K562 (cell line): ENCODE measurements at regions not wholly inside any gene's neighbourhood (a gene's known extent, or its start where the extent isn't known, plus 50 kb on each side); places are given as distances from the start of the nearest gene placed in this dataset.

Experiments
- ARNT ChIP-seq, 2 experiments: fragments of 450-650 bp; IDR thresholded peaks; 2 replicates each; pipeline ENCODE4 v1.6.1; 2016; ENCODE audit warnings: mild to moderate bottlenecking in 1 of 2
- CHCHD3 ChIP-seq: fragments of 250-450 bp; sonication (Bioruptor Pico); IDR thresholded peaks from 2 replicates; pipeline ENCODE4 v2.1.2; 2022; ENCODE audit warnings: mild to moderate bottlenecking
- ELF4 ChIP-seq: fragments of 450-650 bp; formaldehyde crosslinking; IDR thresholded peaks from 2 replicates; pipeline ENCODE4 v1.4.0; 2022; ENCODE audit warnings: missing genetic modification characterization
- ELK3 ChIP-seq: fragments of 450-650 bp; formaldehyde crosslinking; IDR thresholded peaks from 2 replicates; pipeline ENCODE4 v1.4.0; 2020; ENCODE audit warnings: mild to moderate bottlenecking
- ETS1 ChIP-seq: conservative IDR thresholded peaks from 2 replicates; pipeline ENCODE4 v1.6.1; 2011; ENCODE audit warnings: low read depth, mild to moderate bottlenecking, low read length; ENCODE audit not compliant: control insufficient read depth
- HOXB6 ChIP-seq: fragments of 250-450 bp; sonication (Bioruptor Pico); IDR thresholded peaks from 2 replicates; pipeline ENCODE4 v1.5.1; 2022; ENCODE audit warnings: mild to moderate bottlenecking, borderline replicate concordance
- NR4A1 ChIP-seq, 2 experiments: fragments of 250-450 bp in 1 of 2; fragments of 450-650 bp in 1 of 2; sonication (Bioruptor Pico) in 1 of 2; IDR thresholded peaks; 2 replicates each; pipeline versions ENCODE4 v1.4.0 to v1.6.1; 2016 to 2020; ENCODE audit warnings: mild to moderate bottlenecking in 2 of 2, missing compliant biosample characterization in 1 of 2, missing genetic modification characterization in 1 of 2, moderate library complexity in 1 of 2
- POLR3G ChIP-seq: IDR thresholded peaks from 2 replicates; pipeline ENCODE4 v1.6.1; 2011; ENCODE audit not compliant: insufficient read length, insufficient replicate concordance; ENCODE audit errors: extremely low read depth
- ZNF263 ChIP-seq: sonication (generic); formaldehyde crosslinking; IDR thresholded peaks from 2 replicates; pipeline ENCODE4 v1.8.0; 2022; ENCODE audit warnings: mild to moderate bottlenecking, missing genetic modification reagents, borderline replicate concordance
- ZNF445 ChIP-seq: fragments of 250-450 bp; sonication (Bioruptor Pico); IDR thresholded peaks from 2 replicates; pipeline ENCODE4 v1.4.0; 2020; ENCODE audit warnings: low read depth, mild to moderate bottlenecking, moderate library complexity
- ZNF655 ChIP-seq: fragments of 250-450 bp; sonication (Bioruptor Pico); IDR thresholded peaks from 2 replicates; pipeline ENCODE4 v1.5.0; 2021
- ZNF830 ChIP-seq: fragments of 250-450 bp; sonication (Bioruptor Pico); IDR thresholded peaks from 2 replicates; pipeline ENCODE4 v1.5.0; 2021; ENCODE audit warnings: mild to moderate bottlenecking
- TF ChIP-seq, protein P1 (sequence below), 2 experiments: fragments of 450-650 bp; IDR thresholded peaks; 2 replicates each; pipeline ENCODE4 v1.6.1; 2016
- TF ChIP-seq, protein P2 (sequence below), 2 experiments: fragments of 450-650 bp; conservative IDR thresholded peaks; 2 replicates each; pipeline ENCODE4 v1.6.1; 2017; ENCODE audit warnings: mild to moderate bottlenecking in 2 of 2, moderate library complexity in 2 of 2
- TF ChIP-seq, protein P3 (sequence below), 2 experiments: fragments of 450-650 bp; IDR thresholded peaks; 2 replicates each; pipeline ENCODE4 v1.6.1; 2018; ENCODE audit warnings: mild to moderate bottlenecking in 2 of 2, low read depth in 1 of 2; ENCODE audit not compliant: partially characterized antibody in 2 of 2

- TF ChIP-seq, protein P1, sequence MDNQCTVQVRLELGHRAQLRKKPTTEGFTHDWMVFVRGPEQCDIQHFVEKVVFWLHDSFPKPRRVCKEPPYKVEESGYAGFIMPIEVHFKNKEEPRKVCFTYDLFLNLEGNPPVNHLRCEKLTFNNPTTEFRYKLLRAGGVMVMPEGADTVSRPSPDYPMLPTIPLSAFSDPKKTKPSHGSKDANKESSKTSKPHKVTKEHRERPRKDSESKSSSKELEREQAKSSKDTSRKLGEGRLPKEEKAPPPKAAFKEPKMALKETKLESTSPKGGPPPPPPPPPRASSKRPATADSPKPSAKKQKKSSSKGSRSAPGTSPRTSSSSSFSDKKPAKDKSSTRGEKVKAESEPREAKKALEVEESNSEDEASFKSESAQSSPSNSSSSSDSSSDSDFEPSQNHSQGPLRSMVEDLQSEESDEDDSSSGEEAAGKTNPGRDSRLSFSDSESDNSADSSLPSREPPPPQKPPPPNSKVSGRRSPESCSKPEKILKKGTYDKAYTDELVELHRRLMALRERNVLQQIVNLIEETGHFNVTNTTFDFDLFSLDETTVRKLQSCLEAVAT (IDR thresholded peaks at IDR 0.05) = peak in 1 of 2 experiments; percentile 68; a peak in 2 of 4 replicates
- TF ChIP-seq ARNT (IDR thresholded peaks at IDR 0.05) (no peak), ZNF263 (CRISPR knock-in tag) (peak; percentile 44; the same call in 1 of the 2 replicates), NR4A1 (CRISPR knock-in tag; IDR thresholded peaks at IDR 0.05) (0 out of 2 replicates have a peak, but pooled peaks have one; percentile 53), NR4A1 (tag; IDR thresholded peaks at IDR 0.05) (0 out of 2 replicates have a peak, but pooled peaks have one; percentile 25), ZNF830 (CRISPR knock-in tag) (peak; percentile 92; the same call in 1 of the 2 replicates), HOXB6 (no peak), ZNF655 (no peak), POLR3G (no peak), ZNF445 (no peak), ELF4 (CRISPR knock-in tag) (no peak), ETS1 (0 out of 2 replicates have a peak, but pooled peaks have one; percentile 53), CHCHD3 (CRISPR knock-in tag) (0 out of 2 replicates have a peak, but pooled peaks have one; percentile 67), ELK3 (CRISPR knock-in tag) (no peak)
- TF ChIP-seq, protein P2, sequence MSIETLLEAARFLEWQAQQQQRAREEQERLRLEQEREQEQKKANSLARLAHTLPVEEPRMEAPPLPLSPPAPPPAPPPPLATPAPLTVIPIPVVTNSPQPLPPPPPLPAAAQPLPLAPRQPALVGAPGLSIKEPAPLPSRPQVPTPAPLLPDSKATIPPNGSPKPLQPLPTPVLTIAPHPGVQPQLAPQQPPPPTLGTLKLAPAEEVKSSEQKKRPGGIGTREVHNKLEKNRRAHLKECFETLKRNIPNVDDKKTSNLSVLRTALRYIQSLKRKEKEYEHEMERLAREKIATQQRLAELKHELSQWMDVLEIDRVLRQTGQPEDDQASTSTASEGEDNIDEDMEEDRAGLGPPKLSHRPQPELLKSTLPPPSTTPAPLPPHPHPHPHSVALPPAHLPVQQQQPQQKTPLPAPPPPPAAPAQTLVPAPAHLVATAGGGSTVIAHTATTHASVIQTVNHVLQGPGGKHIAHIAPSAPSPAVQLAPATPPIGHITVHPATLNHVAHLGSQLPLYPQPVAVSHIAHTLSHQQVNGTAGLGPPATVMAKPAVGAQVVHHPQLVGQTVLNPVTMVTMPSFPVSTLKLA (conservative IDR thresholded peaks at IDR 0.05) = peak; percentile 76 to 83
- TF ChIP-seq, protein P3, sequence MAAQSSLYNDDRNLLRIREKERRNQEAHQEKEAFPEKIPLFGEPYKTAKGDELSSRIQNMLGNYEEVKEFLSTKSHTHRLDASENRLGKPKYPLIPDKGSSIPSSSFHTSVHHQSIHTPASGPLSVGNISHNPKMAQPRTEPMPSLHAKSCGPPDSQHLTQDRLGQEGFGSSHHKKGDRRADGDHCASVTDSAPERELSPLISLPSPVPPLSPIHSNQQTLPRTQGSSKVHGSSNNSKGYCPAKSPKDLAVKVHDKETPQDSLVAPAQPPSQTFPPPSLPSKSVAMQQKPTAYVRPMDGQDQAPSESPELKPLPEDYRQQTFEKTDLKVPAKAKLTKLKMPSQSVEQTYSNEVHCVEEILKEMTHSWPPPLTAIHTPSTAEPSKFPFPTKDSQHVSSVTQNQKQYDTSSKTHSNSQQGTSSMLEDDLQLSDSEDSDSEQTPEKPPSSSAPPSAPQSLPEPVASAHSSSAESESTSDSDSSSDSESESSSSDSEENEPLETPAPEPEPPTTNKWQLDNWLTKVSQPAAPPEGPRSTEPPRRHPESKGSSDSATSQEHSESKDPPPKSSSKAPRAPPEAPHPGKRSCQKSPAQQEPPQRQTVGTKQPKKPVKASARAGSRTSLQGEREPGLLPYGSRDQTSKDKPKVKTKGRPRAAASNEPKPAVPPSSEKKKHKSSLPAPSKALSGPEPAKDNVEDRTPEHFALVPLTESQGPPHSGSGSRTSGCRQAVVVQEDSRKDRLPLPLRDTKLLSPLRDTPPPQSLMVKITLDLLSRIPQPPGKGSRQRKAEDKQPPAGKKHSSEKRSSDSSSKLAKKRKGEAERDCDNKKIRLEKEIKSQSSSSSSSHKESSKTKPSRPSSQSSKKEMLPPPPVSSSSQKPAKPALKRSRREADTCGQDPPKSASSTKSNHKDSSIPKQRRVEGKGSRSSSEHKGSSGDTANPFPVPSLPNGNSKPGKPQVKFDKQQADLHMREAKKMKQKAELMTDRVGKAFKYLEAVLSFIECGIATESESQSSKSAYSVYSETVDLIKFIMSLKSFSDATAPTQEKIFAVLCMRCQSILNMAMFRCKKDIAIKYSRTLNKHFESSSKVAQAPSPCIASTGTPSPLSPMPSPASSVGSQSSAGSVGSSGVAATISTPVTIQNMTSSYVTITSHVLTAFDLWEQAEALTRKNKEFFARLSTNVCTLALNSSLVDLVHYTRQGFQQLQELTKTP (IDR thresholded peaks at IDR 0.05; ENCODE audit: low read depth in 1 of 2, partially characterized antibody in 2 of 2) = peak in 1 of 2 experiments; percentile 4
Measured at GRCh38 chr6:156686995-156687788, 90.0 kb upstream of the ARID1B start (continued).
